SU-DHL-6 (cell line): ENCODE measurements at regions not wholly inside any gene's neighbourhood (a gene's known extent, or its start where the extent isn't known, plus 50 kb on each side); places are given as distances from the start of the nearest gene placed in this dataset.

Experiments used
- EZH2phosphoT487 ChIP-seq: fragments of 200-600 bp; sonication (generic), shearing (Covaris generic); conservative IDR thresholded peaks from 2 replicates; pipeline ENCODE4 v1.6.1; 2018; ENCODE audit warnings: mild to moderate bottlenecking, antibody characterized with exemption, low read length, moderate library complexity, mixed read lengths
- TF ChIP-seq, protein P1 (sequence below): fragments of 200-600 bp; sonication (generic); IDR thresholded peaks from one replicate; pipeline ENCODE4 v1.5.1; 2017; ENCODE audit warnings: antibody characterized with exemption, mild to moderate bottlenecking, low read length, moderate library complexity; ENCODE audit not compliant: insufficient read depth, poor library complexity, severe bottlenecking

DNA sequence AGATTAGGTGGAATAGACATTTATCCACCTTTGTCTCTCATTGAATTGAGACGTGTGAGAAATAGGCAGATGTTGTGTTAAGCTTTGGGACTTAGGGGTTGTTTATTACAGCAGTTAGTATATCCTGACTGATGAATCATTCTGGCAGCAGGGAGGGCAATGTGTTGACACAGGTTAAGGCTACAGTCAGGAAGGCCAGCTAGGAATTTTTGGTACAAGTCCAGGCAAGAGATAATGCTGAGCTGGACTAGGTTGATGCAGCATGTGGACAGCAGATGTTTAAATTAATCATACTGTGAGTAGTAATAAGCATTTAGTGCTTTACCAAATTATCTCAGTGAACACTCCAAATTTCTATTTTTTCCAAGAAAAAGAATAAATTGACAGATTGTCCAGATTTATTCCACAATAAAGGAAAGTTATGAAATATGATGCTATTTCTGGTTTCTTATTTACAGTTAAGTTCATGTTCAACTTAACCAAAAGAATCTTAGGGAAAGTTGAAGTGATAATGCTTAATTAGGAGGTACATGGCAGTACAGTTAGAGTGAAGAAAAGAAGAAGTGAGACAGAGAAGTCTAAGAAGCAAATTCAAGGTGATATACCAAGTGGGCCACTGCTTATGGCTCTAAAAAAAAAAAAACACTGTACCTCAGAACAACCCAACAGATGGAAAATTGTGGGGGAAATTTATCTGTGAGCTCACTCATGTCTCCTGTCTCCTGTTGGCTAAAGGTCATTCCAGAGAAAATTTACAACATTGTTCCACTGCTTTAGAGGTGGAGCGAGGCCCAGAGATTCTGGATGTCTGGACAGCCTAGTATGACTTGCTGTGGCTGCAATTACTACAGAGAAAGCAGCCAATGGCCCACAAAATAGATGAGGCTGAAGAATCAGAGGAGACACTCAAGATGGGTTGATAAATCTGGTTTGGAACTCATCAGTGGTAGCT is 102.7 kb upstream of the C21orf91 start:
- TF ChIP-seq, protein P1, sequence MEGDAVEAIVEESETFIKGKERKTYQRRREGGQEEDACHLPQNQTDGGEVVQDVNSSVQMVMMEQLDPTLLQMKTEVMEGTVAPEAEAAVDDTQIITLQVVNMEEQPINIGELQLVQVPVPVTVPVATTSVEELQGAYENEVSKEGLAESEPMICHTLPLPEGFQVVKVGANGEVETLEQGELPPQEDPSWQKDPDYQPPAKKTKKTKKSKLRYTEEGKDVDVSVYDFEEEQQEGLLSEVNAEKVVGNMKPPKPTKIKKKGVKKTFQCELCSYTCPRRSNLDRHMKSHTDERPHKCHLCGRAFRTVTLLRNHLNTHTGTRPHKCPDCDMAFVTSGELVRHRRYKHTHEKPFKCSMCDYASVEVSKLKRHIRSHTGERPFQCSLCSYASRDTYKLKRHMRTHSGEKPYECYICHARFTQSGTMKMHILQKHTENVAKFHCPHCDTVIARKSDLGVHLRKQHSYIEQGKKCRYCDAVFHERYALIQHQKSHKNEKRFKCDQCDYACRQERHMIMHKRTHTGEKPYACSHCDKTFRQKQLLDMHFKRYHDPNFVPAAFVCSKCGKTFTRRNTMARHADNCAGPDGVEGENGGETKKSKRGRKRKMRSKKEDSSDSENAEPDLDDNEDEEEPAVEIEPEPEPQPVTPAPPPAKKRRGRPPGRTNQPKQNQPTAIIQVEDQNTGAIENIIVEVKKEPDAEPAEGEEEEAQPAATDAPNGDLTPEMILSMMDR = no peak
- no peak for TF ChIP-seq EZH2phosphoT487
